GM23338 (cell line): ENCODE measurements at regions not wholly inside any gene's neighbourhood (a gene's known extent, or its start where the extent isn't known, plus 50 kb on each side); places are given as distances from the start of the nearest gene placed in this dataset.
A peak's percentile ranks its signal among the peaks of the same experiment; 100 is the strongest.

Experiments
- ATAC-seq: fragments of 200-7000 bp; cut with Tn5 transposase; 3 replicates; pipeline ENCODE4 v1.9.1; 2020
- DNase-seq: peaks from one replicate; pipeline ENCODE4 v3.0.0-alpha.2; 2015; ENCODE audit warnings: low spot score
- H2AFZ ChIP-seq: fragments of 200-600 bp; sonication (generic); 2 replicates; pipeline ENCODE4 v1.8.0; 2016; ENCODE audit warnings: antibody characterized with exemption, mild to moderate bottlenecking, moderate library complexity
- H3F3A ChIP-seq: fragments of 200-600 bp; sonication (generic); replicated peaks from 2 replicates; pipeline ENCODE4 v1.8.0; 2017; ENCODE audit warnings: antibody characterized with exemption, mixed run types, low read depth
- H3K27ac ChIP-seq: fragments of 200-600 bp; sonication (generic); 2 replicates; pipeline ENCODE4 v1.6.1; 2016; ENCODE audit warnings: low read depth
- H3K27me3 ChIP-seq: fragments of 200-600 bp; sonication (generic); 2 replicates; pipeline ENCODE4 v1.8.0; 2016; ENCODE audit warnings: mild to moderate bottlenecking, mixed run types, moderate library complexity; ENCODE audit not compliant: insufficient read depth
- H3K36me3 ChIP-seq: fragments of 200-600 bp; sonication (generic); 2 replicates; pipeline ENCODE4 v1.8.0; 2016; ENCODE audit warnings: mild to moderate bottlenecking; ENCODE audit not compliant: insufficient read depth
- H3K4me1 ChIP-seq: fragments of 200-600 bp; sonication (generic); 2 replicates; pipeline ENCODE4 v1.8.0; 2016; ENCODE audit warnings: mild to moderate bottlenecking, moderate library complexity; ENCODE audit not compliant: insufficient read depth
- H3K4me2 ChIP-seq: fragments of 200-600 bp; sonication (generic); 2 replicates; pipeline ENCODE4 v1.7.1; 2017; ENCODE audit warnings: mixed run types
- H3K4me3 ChIP-seq: fragments of 200-600 bp; sonication (generic); 2 replicates; pipeline ENCODE4 v1.6.1; 2016; ENCODE audit warnings: mixed run types
- H3K79me2 ChIP-seq: fragments of 200-600 bp; sonication (generic); replicated peaks from 2 replicates; pipeline ENCODE4 v1.8.0; 2017; ENCODE audit warnings: mild to moderate bottlenecking; ENCODE audit not compliant: insufficient read depth
- H3K9me2 ChIP-seq: fragments of 200-600 bp; sonication (generic); 2 replicates; pipeline ENCODE4 v1.8.0; 2017; ENCODE audit not compliant: insufficient read depth
- H4K20me1 ChIP-seq: fragments of 200-600 bp; sonication (generic); replicated peaks from 2 replicates; pipeline ENCODE4 v1.8.0; 2017; ENCODE audit warnings: mild to moderate bottlenecking; ENCODE audit not compliant: insufficient read depth
- H3K27ac Mint-ChIP-seq: 2 replicates; pipeline ENCODE4 v1.8.0; 2020; ENCODE audit warnings: inconsistent platforms, mild to moderate bottlenecking, moderate library complexity, mixed read lengths
- H3K27me3 Mint-ChIP-seq: 3 replicates; pipeline ENCODE4 v1.8.0; 2022; ENCODE audit warnings: low read depth, mild to moderate bottlenecking, moderate library complexity, mixed read lengths, inconsistent platforms; ENCODE audit not compliant: insufficient read depth, poor library complexity
- H3K36me3 Mint-ChIP-seq: 3 replicates; pipeline ENCODE4 v1.8.0; 2021; ENCODE audit warnings: low read depth, mild to moderate bottlenecking, inconsistent platforms, moderate library complexity, mixed read lengths
- H3K4me1 Mint-ChIP-seq: 3 replicates; pipeline ENCODE4 v1.8.0; 2020; ENCODE audit warnings: mild to moderate bottlenecking, inconsistent platforms, mixed read lengths
- H3K4me3 Mint-ChIP-seq: 3 replicates; pipeline ENCODE4 v1.8.0; 2021; ENCODE audit warnings: moderate library complexity, mild to moderate bottlenecking, inconsistent platforms, mixed read lengths
- H3K9me3 Mint-ChIP-seq: 3 replicates; pipeline ENCODE4 v1.8.0; 2020; ENCODE audit warnings: moderate library complexity, mild to moderate bottlenecking, inconsistent platforms, mixed read lengths
- CREB1 ChIP-seq: fragments of 250-450 bp; sonication (Bioruptor Pico); IDR thresholded peaks from 2 replicates; pipeline ENCODE4 v1.5.0; 2020; ENCODE audit warnings: low read depth, mild to moderate bottlenecking, moderate library complexity
- EZH2 ChIP-seq: fragments of 200-600 bp; sonication (generic); IDR thresholded peaks from one replicate; pipeline ENCODE4 v1.8.0; 2017; ENCODE audit warnings: antibody characterized with exemption, mild to moderate bottlenecking, low read depth; ENCODE audit not compliant: unreplicated experiment
- EZH2phosphoT487 ChIP-seq: fragments of 200-600 bp; sonication (generic); IDR thresholded peaks from one replicate; pipeline ENCODE4 v1.8.1; 2018; ENCODE audit warnings: antibody characterized with exemption; ENCODE audit not compliant: unreplicated experiment
- JUNB ChIP-seq: IDR thresholded peaks from one replicate; pipeline ENCODE4 v1.6.1; 2016; ENCODE audit warnings: antibody characterized with exemption; ENCODE audit not compliant: unreplicated experiment
- NANOG ChIP-seq: IDR thresholded peaks from 2 replicates; pipeline ENCODE4 v1.6.1; 2016; ENCODE audit warnings: antibody characterized with exemption, borderline replicate concordance
- POLR2AphosphoS5 ChIP-seq: IDR thresholded peaks from 2 replicates; pipeline ENCODE4 v1.6.1; 2016; ENCODE audit warnings: antibody characterized with exemption, low read depth
- STAT1 ChIP-seq: IDR thresholded peaks from one replicate; pipeline ENCODE4 v1.6.1; 2016; ENCODE audit warnings: antibody characterized with exemption; ENCODE audit not compliant: unreplicated experiment
- ZNF114 ChIP-seq: fragments of 250-450 bp; sonication (Bioruptor Pico); IDR thresholded peaks from 2 replicates; pipeline ENCODE4 v1.5.0; 2020; ENCODE audit warnings: mild to moderate bottlenecking, moderate library complexity
- ZNF331 ChIP-seq: fragments of 250-450 bp; sonication (Bioruptor Pico); IDR thresholded peaks from 2 replicates; pipeline ENCODE4 v1.5.0; 2020; ENCODE audit warnings: low read depth, mild to moderate bottlenecking, moderate library complexity
- TF ChIP-seq, protein P1 (sequence below): IDR thresholded peaks from 2 replicates; pipeline ENCODE4 v1.6.1; 2016; ENCODE audit warnings: antibody characterized with exemption
- TF ChIP-seq, protein P2 (sequence below), 2 experiments: fragments of 200-600 bp in 1 of 2; sonication (generic) in 1 of 2; conservative IDR thresholded peaks; 2 replicates each; pipeline versions ENCODE4 v1.5.1 to v1.6.1; 2016 to 2017; ENCODE audit warnings: antibody characterized with exemption in 2 of 2, low read depth in 2 of 2, mild to moderate bottlenecking in 2 of 2, moderate library complexity in 1 of 2
- TF ChIP-seq, protein P3 (sequence below): fragments of 250-450 bp; sonication (Bioruptor Pico); IDR thresholded peaks from 2 replicates; pipeline ENCODE4 v1.5.0; 2020; ENCODE audit warnings: mild to moderate bottlenecking, moderate library complexity
- TF ChIP-seq, protein P4 (sequence below): IDR thresholded peaks from one replicate; pipeline ENCODE4 v1.6.1; 2018; ENCODE audit warnings: antibody characterized with exemption; ENCODE audit not compliant: unreplicated experiment

DNA sequence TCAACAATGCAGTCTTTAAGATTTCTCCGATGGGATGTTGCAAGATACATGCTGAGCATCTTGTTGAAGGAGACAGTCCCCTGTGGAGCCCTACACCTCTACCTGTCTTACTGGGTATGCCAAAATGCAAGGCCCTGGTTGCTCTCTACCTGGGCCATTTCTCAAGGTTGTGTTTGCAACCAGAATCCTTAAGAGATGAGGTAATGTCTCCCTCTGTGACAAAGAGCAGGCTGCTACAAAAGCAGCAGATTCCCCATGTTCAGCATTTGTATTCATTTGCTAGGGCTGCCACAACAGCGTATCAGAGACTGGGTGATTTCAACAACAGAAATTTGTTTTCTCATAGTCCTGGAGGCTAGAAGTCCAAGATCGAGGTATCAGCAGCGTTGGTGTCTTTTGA is 138.4 kb upstream of the RPS23 start:
- Histone ChIP-seq H3K4me1 (peaks cover 11% of the 10 kb centered on the region), H3K27me3 (no peaks in the 10 kb centered on the region), H3K9me2 (no peaks in the 10 kb centered on the region; the same call in 1 of the 2 replicates), H3K36me3 (no peaks in the 10 kb centered on the region), H2AFZ (peak overlapping the region; percentile 80), H3K4me2 (no peak overlapping the region), H3F3A (no peaks in the 10 kb centered on the region), H3K4me3 (no peak overlapping the region), H4K20me1 (no peaks in the 10 kb centered on the region), H3K79me2 (no peaks in the 10 kb centered on the region), H3K27ac (no peak overlapping the region)
- no peaks in the 10 kb centered on the region for H3K9me3 Mint-ChIP-seq
- no peak overlapping the region for H3K4me3 Mint-ChIP-seq
- peaks cover 18% of the 10 kb centered on the region for H3K4me1 Mint-ChIP-seq
- H3K27me3 Mint-ChIP-seq, result peaks cover 4% of the 10 kb centered on the region
- ATAC-seq, result peak; percentile 44
- no peaks in the 10 kb centered on the region for H3K36me3 Mint-ChIP-seq
- TF ChIP-seq JUNB (no peak), EZH2 (no peak), STAT1 (no peak), CREB1 (no peak), POLR2AphosphoS5 (no peak), ZNF331 (no peak), NANOG (no peak), EZH2phosphoT487 (no peak), ZNF114 (no peak)
- TF ChIP-seq, protein P1, sequence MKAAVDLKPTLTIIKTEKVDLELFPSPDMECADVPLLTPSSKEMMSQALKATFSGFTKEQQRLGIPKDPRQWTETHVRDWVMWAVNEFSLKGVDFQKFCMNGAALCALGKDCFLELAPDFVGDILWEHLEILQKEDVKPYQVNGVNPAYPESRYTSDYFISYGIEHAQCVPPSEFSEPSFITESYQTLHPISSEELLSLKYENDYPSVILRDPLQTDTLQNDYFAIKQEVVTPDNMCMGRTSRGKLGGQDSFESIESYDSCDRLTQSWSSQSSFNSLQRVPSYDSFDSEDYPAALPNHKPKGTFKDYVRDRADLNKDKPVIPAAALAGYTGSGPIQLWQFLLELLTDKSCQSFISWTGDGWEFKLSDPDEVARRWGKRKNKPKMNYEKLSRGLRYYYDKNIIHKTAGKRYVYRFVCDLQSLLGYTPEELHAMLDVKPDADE, result no peak
- TF ChIP-seq, protein P2, sequence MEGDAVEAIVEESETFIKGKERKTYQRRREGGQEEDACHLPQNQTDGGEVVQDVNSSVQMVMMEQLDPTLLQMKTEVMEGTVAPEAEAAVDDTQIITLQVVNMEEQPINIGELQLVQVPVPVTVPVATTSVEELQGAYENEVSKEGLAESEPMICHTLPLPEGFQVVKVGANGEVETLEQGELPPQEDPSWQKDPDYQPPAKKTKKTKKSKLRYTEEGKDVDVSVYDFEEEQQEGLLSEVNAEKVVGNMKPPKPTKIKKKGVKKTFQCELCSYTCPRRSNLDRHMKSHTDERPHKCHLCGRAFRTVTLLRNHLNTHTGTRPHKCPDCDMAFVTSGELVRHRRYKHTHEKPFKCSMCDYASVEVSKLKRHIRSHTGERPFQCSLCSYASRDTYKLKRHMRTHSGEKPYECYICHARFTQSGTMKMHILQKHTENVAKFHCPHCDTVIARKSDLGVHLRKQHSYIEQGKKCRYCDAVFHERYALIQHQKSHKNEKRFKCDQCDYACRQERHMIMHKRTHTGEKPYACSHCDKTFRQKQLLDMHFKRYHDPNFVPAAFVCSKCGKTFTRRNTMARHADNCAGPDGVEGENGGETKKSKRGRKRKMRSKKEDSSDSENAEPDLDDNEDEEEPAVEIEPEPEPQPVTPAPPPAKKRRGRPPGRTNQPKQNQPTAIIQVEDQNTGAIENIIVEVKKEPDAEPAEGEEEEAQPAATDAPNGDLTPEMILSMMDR (conservative IDR thresholded peaks at IDR 0.05; ENCODE audit: low read depth in 2 of 2), result no peak
- TF ChIP-seq, protein P3, sequence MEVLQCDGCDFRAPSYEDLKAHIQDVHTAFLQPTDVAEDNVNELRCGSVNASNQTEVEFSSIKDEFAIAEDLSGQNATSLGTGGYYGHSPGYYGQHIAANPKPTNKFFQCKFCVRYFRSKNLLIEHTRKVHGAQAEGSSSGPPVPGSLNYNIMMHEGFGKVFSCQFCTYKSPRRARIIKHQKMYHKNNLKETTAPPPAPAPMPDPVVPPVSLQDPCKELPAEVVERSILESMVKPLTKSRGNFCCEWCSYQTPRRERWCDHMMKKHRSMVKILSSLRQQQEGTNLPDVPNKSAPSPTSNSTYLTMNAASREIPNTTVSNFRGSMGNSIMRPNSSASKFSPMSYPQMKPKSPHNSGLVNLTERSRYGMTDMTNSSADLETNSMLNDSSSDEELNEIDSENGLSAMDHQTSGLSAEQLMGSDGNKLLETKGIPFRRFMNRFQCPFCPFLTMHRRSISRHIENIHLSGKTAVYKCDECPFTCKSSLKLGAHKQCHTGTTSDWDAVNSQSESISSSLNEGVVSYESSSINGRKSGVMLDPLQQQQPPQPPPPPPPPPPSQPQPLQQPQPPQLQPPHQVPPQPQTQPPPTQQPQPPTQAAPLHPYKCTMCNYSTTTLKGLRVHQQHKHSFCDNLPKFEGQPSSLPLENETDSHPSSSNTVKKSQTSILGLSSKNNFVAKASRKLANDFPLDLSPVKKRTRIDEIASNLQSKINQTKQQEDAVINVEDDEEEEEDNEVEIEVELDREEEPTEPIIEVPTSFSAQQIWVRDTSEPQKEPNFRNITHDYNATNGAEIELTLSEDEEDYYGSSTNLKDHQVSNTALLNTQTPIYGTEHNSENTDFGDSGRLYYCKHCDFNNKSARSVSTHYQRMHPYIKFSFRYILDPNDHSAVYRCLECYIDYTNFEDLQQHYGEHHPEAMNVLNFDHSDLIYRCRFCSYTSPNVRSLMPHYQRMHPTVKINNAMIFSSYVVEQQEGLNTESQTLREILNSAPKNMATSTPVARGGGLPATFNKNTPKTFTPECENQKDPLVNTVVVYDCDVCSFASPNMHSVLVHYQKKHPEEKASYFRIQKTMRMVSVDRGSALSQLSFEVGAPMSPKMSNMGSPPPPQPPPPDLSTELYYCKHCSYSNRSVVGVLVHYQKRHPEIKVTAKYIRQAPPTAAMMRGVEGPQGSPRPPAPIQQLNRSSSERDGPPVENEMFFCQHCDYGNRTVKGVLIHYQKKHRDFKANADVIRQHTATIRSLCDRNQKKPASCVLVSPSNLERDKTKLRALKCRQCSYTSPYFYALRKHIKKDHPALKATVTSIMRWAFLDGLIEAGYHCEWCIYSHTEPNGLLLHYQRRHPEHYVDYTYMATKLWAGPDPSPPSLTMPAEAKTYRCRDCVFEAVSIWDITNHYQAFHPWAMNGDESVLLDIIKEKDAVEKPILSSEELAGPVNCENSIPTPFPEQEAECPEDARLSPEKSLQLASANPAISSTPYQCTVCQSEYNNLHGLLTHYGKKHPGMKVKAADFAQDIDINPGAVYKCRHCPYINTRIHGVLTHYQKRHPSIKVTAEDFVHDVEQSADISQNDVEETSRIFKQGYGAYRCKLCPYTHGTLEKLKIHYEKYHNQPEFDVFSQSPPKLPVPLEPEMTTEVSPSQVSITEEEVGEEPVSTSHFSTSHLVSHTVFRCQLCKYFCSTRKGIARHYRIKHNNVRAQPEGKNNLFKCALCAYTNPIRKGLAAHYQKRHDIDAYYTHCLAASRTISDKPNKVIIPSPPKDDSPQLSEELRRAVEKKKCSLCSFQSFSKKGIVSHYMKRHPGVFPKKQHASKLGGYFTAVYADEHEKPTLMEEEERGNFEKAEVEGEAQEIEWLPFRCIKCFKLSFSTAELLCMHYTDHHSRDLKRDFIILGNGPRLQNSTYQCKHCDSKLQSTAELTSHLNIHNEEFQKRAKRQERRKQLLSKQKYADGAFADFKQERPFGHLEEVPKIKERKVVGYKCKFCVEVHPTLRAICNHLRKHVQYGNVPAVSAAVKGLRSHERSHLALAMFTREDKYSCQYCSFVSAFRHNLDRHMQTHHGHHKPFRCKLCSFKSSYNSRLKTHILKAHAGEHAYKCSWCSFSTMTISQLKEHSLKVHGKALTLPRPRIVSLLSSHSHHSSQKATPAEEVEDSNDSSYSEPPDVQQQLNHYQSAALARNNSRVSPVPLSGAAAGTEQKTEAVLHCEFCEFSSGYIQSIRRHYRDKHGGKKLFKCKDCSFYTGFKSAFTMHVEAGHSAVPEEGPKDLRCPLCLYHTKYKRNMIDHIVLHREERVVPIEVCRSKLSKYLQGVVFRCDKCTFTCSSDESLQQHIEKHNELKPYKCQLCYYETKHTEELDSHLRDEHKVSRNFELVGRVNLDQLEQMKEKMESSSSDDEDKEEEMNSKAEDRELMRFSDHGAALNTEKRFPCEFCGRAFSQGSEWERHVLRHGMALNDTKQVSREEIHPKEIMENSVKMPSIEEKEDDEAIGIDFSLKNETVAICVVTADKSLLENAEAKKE (CRISPR knock-in tag), result no peak
- TF ChIP-seq, protein P4, sequence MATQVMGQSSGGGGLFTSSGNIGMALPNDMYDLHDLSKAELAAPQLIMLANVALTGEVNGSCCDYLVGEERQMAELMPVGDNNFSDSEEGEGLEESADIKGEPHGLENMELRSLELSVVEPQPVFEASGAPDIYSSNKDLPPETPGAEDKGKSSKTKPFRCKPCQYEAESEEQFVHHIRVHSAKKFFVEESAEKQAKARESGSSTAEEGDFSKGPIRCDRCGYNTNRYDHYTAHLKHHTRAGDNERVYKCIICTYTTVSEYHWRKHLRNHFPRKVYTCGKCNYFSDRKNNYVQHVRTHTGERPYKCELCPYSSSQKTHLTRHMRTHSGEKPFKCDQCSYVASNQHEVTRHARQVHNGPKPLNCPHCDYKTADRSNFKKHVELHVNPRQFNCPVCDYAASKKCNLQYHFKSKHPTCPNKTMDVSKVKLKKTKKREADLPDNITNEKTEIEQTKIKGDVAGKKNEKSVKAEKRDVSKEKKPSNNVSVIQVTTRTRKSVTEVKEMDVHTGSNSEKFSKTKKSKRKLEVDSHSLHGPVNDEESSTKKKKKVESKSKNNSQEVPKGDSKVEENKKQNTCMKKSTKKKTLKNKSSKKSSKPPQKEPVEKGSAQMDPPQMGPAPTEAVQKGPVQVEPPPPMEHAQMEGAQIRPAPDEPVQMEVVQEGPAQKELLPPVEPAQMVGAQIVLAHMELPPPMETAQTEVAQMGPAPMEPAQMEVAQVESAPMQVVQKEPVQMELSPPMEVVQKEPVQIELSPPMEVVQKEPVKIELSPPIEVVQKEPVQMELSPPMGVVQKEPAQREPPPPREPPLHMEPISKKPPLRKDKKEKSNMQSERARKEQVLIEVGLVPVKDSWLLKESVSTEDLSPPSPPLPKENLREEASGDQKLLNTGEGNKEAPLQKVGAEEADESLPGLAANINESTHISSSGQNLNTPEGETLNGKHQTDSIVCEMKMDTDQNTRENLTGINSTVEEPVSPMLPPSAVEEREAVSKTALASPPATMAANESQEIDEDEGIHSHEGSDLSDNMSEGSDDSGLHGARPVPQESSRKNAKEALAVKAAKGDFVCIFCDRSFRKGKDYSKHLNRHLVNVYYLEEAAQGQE, result no peak
- no peak overlapping the region for H3K27ac Mint-ChIP-seq
- no peak for DNase-seq
